PFSK-1 (cell line): ENCODE measurements at regions not wholly inside any gene's neighbourhood (a gene's known extent, or its start where the extent isn't known, plus 50 kb on each side); places are given as distances from the start of the nearest gene placed in this dataset.

Source experiments
- FOXP2 ChIP-seq: optimal IDR thresholded peaks from 2 replicates; pipeline ENCODE3; 2011; ENCODE audit warnings: borderline replicate concordance, control low read depth, inconsistent platforms; ENCODE audit not compliant: insufficient read depth; ENCODE audit errors: extremely low read length, extremely low read depth
- POLR2AphosphoS5 ChIP-seq: IDR thresholded peaks from 2 replicates; pipeline ENCODE4 v1.6.1; 2012; ENCODE audit warnings: low read depth, mild to moderate bottlenecking, control low read depth, low read length, moderate library complexity
- REST ChIP-seq, 2 experiments: IDR thresholded peaks; 2 replicates each; pipeline versions ENCODE4 v1.6.1 to v1.8.0; 2011 to 2012; ENCODE audit warnings: low read depth in 2 of 2, low read length in 2 of 2, control low read depth in 1 of 2, inconsistent platforms in 1 of 2, mild to moderate bottlenecking in 1 of 2, moderate library complexity in 1 of 2; ENCODE audit not compliant: insufficient read depth in 1 of 2

GRCh38 chr9:91126761-91127445 is 234.8 kb downstream of the AUH start:
- TF ChIP-seq REST (IDR thresholded peaks at IDR 0.05; ENCODE audit: insufficient read depth in 1 of 2, low read depth in 2 of 2, low read length in 2 of 2): no peak
- TF ChIP-seq POLR2AphosphoS5: no peak
- TF ChIP-seq FOXP2: no peak
